Esophagus squamous epithelium (tissue), 4 donors: ENCODE measurements at regions not wholly inside any gene's neighbourhood (a gene's known extent, or its start where the extent isn't known, plus 50 kb on each side); places are given as distances from the start of the nearest gene placed in this dataset.

ENCODE experiments used
- CTCF ChIP-seq, 6 experiments: fragments of 450-650 bp in 4 of 6; fragments of 200-600 bp in 2 of 6; sonication (generic) in 2 of 6; IDR thresholded peaks; one replicate each; pipeline ENCODE4 v1.5.1; 2016 to 2019; ENCODE audit warnings: antibody characterized with exemption in 6 of 6, mild to moderate bottlenecking in 4 of 6, moderate library complexity in 4 of 6
- POLR2A ChIP-seq, 4 donors: fragments of 450-650 bp; IDR thresholded peaks; one replicate each; pipeline ENCODE4 v1.6.1; 2017; ENCODE audit warnings: antibody characterized with exemption in 4 of 4, mild to moderate bottlenecking in 4 of 4, moderate library complexity in 3 of 4

DNA sequence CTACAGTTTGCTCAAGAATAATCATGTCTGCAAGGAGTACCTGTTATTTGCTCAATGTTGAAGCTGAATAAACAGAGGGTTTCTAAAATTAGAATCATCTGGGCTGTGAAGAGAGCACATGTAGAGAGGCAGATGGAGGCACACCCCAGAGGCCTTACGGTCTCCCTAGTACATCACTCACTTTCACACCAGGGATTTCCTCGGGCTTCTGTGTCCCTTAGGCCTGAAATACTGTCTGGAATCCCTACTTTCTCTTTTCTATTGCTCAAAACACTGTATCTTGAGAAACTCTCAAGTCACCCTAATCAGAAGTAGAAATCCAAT is 473.7 kb upstream of the ROBO2 start:
- TF ChIP-seq CTCF (IDR thresholded peaks at IDR 0.05) (no peak), POLR2A (IDR thresholded peaks at IDR 0.05) (no peak)
